A673 (cell line): ENCODE measurements at regions not wholly inside any gene's neighbourhood (a gene's known extent, or its start where the extent isn't known, plus 50 kb on each side); places are given as distances from the start of the nearest gene placed in this dataset.
"Not testable (repeated sequence)": the region's sequence is repeated elsewhere in the genome, so short reads cannot be mapped to it uniquely, and the experiment has no call there.

Experiments used
- BruUV-seq: library from RNA; stranded (reverse); fragments of 400-500 nt; replicated peaks from 2 replicates; lab custom pipeline; 2021; lab: Mats Ljungman, UMichigan
- CTCF ChIA-PET: fragments of 300-600 bp; sonication (Branson Sonifier 250); formaldehyde crosslinking; loops from one replicate; lab custom pipeline; 2022; ENCODE audit warnings: antibody characterized with exemption; lab: Charles Lee
- POLR2A ChIA-PET: fragments of 300-600 bp; sonication (Branson Sonifier 250); formaldehyde crosslinking; loops from one replicate; lab custom pipeline; 2022; ENCODE audit warnings: antibody characterized with exemption; ENCODE audit not compliant: low non-redundant PET; lab: Charles Lee
- DNase-seq: peaks from one replicate; pipeline ENCODE4 v3.0.0-alpha.2; 2015; ENCODE audit warnings: low spot score
- H3K27ac ChIP-seq: fragments of 200-600 bp; sonication (generic); 2 replicates; pipeline ENCODE4 v1.5.1; 2016; ENCODE audit warnings: mixed run types, low read depth, mild to moderate bottlenecking, mixed read lengths, antibody characterized with exemption, low read length; ENCODE audit not compliant: poor library complexity, severe bottlenecking
- H3K27me3 ChIP-seq: fragments of 200-600 bp; sonication (generic); replicated peaks from 2 replicates; pipeline ENCODE4 v1.6.1; 2017; ENCODE audit warnings: mixed run types, low read depth, mild to moderate bottlenecking, mixed read lengths, antibody characterized with exemption, low read length; ENCODE audit not compliant: insufficient read depth, poor library complexity
- H3K36me3 ChIP-seq: fragments of 200-600 bp; sonication (generic); 2 replicates; pipeline ENCODE4 v1.6.1; 2016; ENCODE audit warnings: mixed run types, mild to moderate bottlenecking, mixed read lengths, antibody characterized with exemption, low read length; ENCODE audit not compliant: insufficient read depth, poor library complexity, severe bottlenecking
- H3K4me1 ChIP-seq: fragments of 200-600 bp; sonication (generic); 2 replicates; pipeline ENCODE4 v1.6.1; 2017; ENCODE audit warnings: mixed run types, mild to moderate bottlenecking, mixed read lengths, antibody characterized with exemption, low read length; ENCODE audit not compliant: insufficient read depth, poor library complexity, severe bottlenecking
- H3K4me3 ChIP-seq: fragments of 200-600 bp; sonication (generic); 2 replicates; pipeline ENCODE4 v1.5.1; 2016; ENCODE audit warnings: low read depth, mixed run types, mild to moderate bottlenecking, mixed read lengths, low read length; ENCODE audit not compliant: poor library complexity, severe bottlenecking
- H3K9me3 ChIP-seq: fragments of 200-600 bp; sonication (generic); 2 replicates; pipeline ENCODE4 v1.6.1; 2016; ENCODE audit warnings: mixed run types, low read depth, mild to moderate bottlenecking, mixed read lengths, antibody characterized with exemption, low read length; ENCODE audit not compliant: poor library complexity, severe bottlenecking
- EZH2 ChIP-seq: fragments of 200-600 bp; sonication (generic); IDR thresholded peaks from 2 replicates; pipeline ENCODE4 v1.6.1; 2017; ENCODE audit warnings: borderline replicate concordance, low read depth, mild to moderate bottlenecking, mixed read lengths, antibody characterized with exemption, low read length; ENCODE audit not compliant: poor library complexity, severe bottlenecking
- intact Hi-C: fragments of 100-400 bp; cut with micrococcal nuclease; formaldehyde crosslinking; loops from one replicate; pipeline ENCODE4 v1.10.0; 2022; ENCODE audit not compliant: unreplicated experiment
- TF ChIP-seq, protein P1 (sequence below): fragments of 300-800, 200-600 bp; sonication (generic); conservative IDR thresholded peaks from 2 replicates; pipeline ENCODE4 v1.5.1; 2017; ENCODE audit warnings: low read depth, mild to moderate bottlenecking, antibody characterized with exemption, low read length, moderate library complexity, mixed read lengths

- intact Hi-C loops = no loop called here
- no peak for DNase-seq
- no peaks in the 10 kb centered on the region for H3K4me1 ChIP-seq
- no TSS peak for BruUV-seq
- no peak for TF ChIP-seq EZH2
- TF ChIP-seq, protein P1, sequence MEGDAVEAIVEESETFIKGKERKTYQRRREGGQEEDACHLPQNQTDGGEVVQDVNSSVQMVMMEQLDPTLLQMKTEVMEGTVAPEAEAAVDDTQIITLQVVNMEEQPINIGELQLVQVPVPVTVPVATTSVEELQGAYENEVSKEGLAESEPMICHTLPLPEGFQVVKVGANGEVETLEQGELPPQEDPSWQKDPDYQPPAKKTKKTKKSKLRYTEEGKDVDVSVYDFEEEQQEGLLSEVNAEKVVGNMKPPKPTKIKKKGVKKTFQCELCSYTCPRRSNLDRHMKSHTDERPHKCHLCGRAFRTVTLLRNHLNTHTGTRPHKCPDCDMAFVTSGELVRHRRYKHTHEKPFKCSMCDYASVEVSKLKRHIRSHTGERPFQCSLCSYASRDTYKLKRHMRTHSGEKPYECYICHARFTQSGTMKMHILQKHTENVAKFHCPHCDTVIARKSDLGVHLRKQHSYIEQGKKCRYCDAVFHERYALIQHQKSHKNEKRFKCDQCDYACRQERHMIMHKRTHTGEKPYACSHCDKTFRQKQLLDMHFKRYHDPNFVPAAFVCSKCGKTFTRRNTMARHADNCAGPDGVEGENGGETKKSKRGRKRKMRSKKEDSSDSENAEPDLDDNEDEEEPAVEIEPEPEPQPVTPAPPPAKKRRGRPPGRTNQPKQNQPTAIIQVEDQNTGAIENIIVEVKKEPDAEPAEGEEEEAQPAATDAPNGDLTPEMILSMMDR = no peak
- no peaks in the 10 kb centered on the region for H3K9me3 ChIP-seq
- H3K36me3 ChIP-seq = no peaks in the 10 kb centered on the region
- ChIA-PET POLR2A (no interaction called here), CTCF (no interaction called here)
- H3K27me3 ChIP-seq = no peaks in the 10 kb centered on the region
- H3K27ac ChIP-seq = no peak overlapping the region
- H3K4me3 ChIP-seq = no peak overlapping the region
Measured at GRCh38 chr10:21347785-21348170, 177.7 kb downstream of the SKIDA1 start.

DNA sequence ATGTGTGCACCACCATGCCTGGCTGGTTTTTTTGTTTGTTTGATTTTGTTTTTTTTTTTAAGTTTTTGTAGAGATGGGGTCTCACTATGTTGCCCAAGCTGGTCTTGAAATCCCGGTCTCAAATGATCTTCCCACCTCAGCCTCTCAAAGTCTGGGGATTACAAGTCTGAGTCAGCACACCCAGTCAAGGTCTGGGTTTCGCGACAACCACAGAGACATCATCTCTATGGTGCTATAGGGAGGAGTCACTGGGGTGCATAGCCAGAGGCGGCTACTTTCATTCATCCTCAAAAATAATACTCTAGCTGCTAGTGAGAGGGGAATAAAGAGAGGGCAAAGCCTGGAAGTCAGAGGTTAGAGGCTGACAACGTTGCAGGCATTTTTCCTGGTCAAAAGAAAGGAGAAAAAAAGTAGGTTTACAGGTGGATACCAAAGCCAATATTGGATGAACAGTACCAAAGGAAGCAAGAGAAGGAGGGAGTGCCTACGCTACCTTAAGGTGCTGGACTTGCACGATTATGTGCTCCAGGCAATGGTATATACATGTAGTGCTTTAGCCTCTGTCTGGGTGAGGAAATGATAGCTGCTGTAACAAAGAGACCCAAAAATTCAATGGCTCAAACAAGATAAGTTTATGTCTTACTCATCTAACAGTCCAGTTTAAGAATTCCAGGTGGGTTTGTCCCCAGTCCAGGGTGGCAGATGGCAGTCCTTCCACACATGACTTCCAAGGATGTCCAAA is 178.3 kb downstream of the SKIDA1 start:
- intact Hi-C loops = no loop called here
- BruUV-seq = no TSS peak
- Histone ChIP-seq H3K4me3 (no peak overlapping the region), H3K27ac (no peak overlapping the region), H3K4me1 (no peaks in the 10 kb centered on the region), H3K36me3 (no peaks in the 10 kb centered on the region), H3K27me3 (no peaks in the 10 kb centered on the region), H3K9me3 (no peaks in the 10 kb centered on the region)
- CTCF ChIA-PET = interaction anchor here (0.7 kb wide), 1 partner anchor 72 kb away, joined by 3 read pairs; no protein-coding TSS in a partner anchor
- POLR2A ChIA-PET = interaction anchor here (0.5 kb wide), 1 partner anchor 233 kb away, joined by 6 read pairs; no protein-coding TSS in a partner anchor
- TF ChIP-seq, protein P1 = no peak
- TF ChIP-seq EZH2 = no peak
- no peak for DNase-seq

DNA sequence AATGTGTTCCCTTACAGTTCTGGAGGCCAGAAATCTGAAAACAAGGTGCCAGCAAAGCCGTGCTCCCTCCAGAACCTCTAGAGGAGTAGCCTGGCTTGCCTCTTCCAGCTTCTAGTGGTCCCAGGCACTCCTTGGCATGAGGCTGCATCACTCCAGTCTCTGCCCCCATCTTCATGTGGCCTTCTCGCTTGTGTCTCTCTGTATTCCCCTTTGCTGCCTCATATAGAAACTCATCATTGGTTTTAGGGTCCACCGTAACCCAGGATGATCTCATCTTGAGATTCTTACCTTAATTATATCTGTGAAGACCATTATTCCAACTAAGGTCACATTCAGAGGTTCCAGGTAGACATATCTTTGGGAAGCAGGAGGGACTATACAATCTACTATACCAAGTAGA is 182.4 kb downstream of the SKIDA1 start:
- H3K9me3 ChIP-seq = no peaks in the 10 kb centered on the region
- no peak for TF ChIP-seq EZH2
- TF ChIP-seq, protein P1 = no peak
- H3K4me3 ChIP-seq = no peak overlapping the region
- no peak for DNase-seq
- H3K27me3 ChIP-seq = no peaks in the 10 kb centered on the region
- no peaks in the 10 kb centered on the region for H3K36me3 ChIP-seq
- BruUV-seq = no TSS peak
- H3K27ac ChIP-seq = no peak overlapping the region
- ChIA-PET POLR2A (no interaction called here), CTCF (interaction anchor here (0.6 kb wide), 1 partner anchor 45 kb away, joined by 3 read pairs; no protein-coding TSS in a partner anchor)
- H3K4me1 ChIP-seq = no peaks in the 10 kb centered on the region
- intact Hi-C loops = no loop called here

GRCh38 chr10:21342499-21342898 is 183.0 kb downstream of the SKIDA1 start:
- H3K4me3 ChIP-seq, H3K27me3 ChIP-seq, H3K9me3 ChIP-seq, POLR2A ChIA-PET, BruUV-seq, H3K36me3 ChIP-seq, H3K27ac ChIP-seq, DNase-seq, H3K4me1 ChIP-seq, intact Hi-C loops: not testable (repeated sequence)
- CTCF ChIA-PET = interaction anchor here (0.7 kb wide), 1 partner anchor 63 kb away, joined by 3 read pairs; no protein-coding TSS in a partner anchor
